ENCODE measurements at regions not wholly inside any gene's neighbourhood (a gene's known extent, or its start where the extent isn't known, plus 50 kb on each side); places are given as distances from the start of the nearest gene placed in this dataset.

DNA sequence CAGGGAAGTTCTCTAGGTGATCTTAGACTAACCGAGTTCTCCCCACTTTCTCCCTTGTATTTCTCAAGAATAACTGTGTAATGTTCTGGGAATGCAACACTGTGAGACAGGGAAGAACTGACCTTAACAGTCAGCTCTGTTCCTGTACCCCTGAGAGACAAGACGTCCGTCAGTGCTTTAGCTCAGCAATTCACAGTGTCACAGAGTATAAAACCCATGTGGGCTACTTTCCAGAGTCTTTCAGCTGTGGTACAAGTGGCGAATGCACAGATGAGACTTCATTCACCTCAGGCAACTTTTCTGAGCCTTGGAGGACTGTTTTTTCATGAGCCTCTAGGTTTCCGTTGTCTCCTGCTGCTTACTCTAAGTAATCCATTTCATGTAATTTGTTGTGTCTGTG is 458.8 kb downstream of the SPATA31D1 start:
- TF ChIP-seq TAF1 (IDR thresholded peaks at IDR 0.05; ENCODE audit: low read depth): no peak
- TF ChIP-seq NFIC (IDR thresholded peaks at IDR 0.05): no peak
- TF ChIP-seq, protein P1, sequence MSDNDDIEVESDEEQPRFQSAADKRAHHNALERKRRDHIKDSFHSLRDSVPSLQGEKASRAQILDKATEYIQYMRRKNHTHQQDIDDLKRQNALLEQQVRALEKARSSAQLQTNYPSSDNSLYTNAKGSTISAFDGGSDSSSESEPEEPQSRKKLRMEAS (IDR thresholded peaks at IDR 0.05): no peak
- no peak for TF ChIP-seq EP300 (IDR thresholded peaks at IDR 0.05; ENCODE audit: borderline replicate concordance)
- no peak for TF ChIP-seq CREB1 (IDR thresholded peaks at IDR 0.05; ENCODE audit: low read depth)
- TF ChIP-seq RAD21 (IDR thresholded peaks at IDR 0.05; ENCODE audit: low read depth): no peak
- no peak for TF ChIP-seq CEBPB (IDR thresholded peaks at IDR 0.05)
- no peak for TF ChIP-seq ZBTB7A (IDR thresholded peaks at IDR 0.05; ENCODE audit: low read depth)
- TF ChIP-seq YY1 (IDR thresholded peaks at IDR 0.05; ENCODE audit: low read depth): no peak
- no peak for TF ChIP-seq TEAD4 (IDR thresholded peaks at IDR 0.05)
- TF ChIP-seq EGR1 (IDR thresholded peaks at IDR 0.05): no peak

Data from Ishikawa (cell line).